ENCODE measurements at regions not wholly inside any gene's neighbourhood (a gene's known extent, or its start where the extent isn't known, plus 50 kb on each side); places are given as distances from the start of the nearest gene placed in this dataset.

GRCh38 chr18:73835656-73836364, 311.8 kb downstream of the FBXO15 start:
- TF ChIP-seq CTCF (IDR thresholded peaks at IDR 0.05): no peak
- TF ChIP-seq POLR2A (IDR thresholded peaks at IDR 0.05): no peak

All from thyroid gland (tissue), 4 donors.